PC-3 (cell line): ENCODE measurements at regions not wholly inside any gene's neighbourhood (a gene's known extent, or its start where the extent isn't known, plus 50 kb on each side); places are given as distances from the start of the nearest gene placed in this dataset.

Experiments
- EZH2 ChIP-seq: fragments of 300-600 bp; sonication (generic); IDR thresholded peaks from one replicate; pipeline ENCODE4 v1.6.1; 2017; ENCODE audit warnings: antibody characterized with exemption, mild to moderate bottlenecking, low read length; ENCODE audit not compliant: unreplicated experiment
- EZH2phosphoT487 ChIP-seq: fragments of 300-600 bp; sonication (generic); IDR thresholded peaks from 2 replicates; pipeline ENCODE4 v1.6.1; 2018; ENCODE audit warnings: mild to moderate bottlenecking, antibody characterized with exemption, low read length, borderline replicate concordance
- TF ChIP-seq, protein P1 (sequence below): fragments of 300-600 bp; sonication (generic); conservative IDR thresholded peaks from 2 replicates; pipeline ENCODE4 v1.5.1; 2017; ENCODE audit warnings: antibody characterized with exemption, low read depth, mild to moderate bottlenecking, low read length

DNA sequence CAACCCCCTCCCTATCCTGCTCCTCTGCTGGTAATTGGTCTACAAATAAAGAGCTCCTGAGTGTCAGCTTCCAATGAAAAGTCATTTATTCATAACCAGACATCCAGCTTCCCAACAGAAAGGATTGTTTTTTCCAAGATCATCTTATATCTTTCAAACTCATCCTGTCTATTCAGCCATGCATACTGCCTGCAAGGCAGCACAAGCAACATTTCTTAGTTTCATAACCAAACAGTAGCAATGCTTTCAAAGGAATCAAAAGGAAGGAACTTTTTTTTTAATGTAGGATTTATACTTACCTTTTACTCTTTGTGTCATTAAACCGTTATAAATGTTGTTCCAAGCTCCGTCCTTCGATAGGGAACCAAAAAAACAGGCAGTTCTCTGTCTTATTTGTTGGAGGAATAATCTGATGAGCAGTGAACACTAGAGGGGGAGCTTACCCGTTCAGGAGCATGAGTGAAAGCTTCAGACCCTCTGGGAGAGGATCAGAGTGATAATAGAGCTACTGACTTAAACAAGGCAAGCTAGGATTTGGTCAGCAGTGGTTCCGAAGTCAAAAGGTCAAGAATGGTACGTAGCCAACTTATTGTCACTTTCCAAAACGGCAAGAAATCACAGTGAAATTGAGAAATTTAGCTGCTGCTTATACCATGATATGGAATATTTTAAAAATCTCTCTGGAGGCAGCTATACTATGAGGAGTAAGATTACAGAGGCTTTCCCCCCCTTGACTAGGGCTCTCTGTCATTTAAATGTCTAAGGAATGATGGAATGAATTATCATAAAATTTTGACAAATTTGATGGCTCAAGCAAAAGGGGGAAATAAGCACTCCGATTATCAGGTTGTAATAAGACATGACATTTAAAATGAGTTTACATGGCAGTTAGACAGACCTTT is 892.9 kb downstream of the NR2F1-AS1 start:
- TF ChIP-seq, protein P1, sequence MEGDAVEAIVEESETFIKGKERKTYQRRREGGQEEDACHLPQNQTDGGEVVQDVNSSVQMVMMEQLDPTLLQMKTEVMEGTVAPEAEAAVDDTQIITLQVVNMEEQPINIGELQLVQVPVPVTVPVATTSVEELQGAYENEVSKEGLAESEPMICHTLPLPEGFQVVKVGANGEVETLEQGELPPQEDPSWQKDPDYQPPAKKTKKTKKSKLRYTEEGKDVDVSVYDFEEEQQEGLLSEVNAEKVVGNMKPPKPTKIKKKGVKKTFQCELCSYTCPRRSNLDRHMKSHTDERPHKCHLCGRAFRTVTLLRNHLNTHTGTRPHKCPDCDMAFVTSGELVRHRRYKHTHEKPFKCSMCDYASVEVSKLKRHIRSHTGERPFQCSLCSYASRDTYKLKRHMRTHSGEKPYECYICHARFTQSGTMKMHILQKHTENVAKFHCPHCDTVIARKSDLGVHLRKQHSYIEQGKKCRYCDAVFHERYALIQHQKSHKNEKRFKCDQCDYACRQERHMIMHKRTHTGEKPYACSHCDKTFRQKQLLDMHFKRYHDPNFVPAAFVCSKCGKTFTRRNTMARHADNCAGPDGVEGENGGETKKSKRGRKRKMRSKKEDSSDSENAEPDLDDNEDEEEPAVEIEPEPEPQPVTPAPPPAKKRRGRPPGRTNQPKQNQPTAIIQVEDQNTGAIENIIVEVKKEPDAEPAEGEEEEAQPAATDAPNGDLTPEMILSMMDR: peak; percentile 62
- no peak for TF ChIP-seq EZH2phosphoT487
- TF ChIP-seq EZH2: no peak
